ENCODE measurements at regions not wholly inside any gene's neighbourhood (a gene's known extent, or its start where the extent isn't known, plus 50 kb on each side); places are given as distances from the start of the nearest gene placed in this dataset.

GRCh38 chr7:41492603-41493002 lies 210.3 kb downstream of the INHBA start:
- intact Hi-C loops (cut with DNase I) = no loop called here
- H3K36me3 ChIP-seq = no peaks in the 10 kb centered on the region
- WGBS, 2 donors = 83 to 88% methylated on average over 4 of the region's 4 CpGs
- no peak overlapping the region for H3K4me3 ChIP-seq
- H3K9me3 ChIP-seq = peaks cover 0 to 2% (median 0%) of the 10 kb centered on the region in 4 donors
- TF ChIP-seq EP300 (IDR thresholded peaks at IDR 0.05) (no peak), CTCF (IDR thresholded peaks at IDR 0.05) (no peak), POLR2AphosphoS5 (IDR thresholded peaks at IDR 0.05) (no peak), POLR2A (IDR thresholded peaks at IDR 0.05) (no peak)
- no peaks in the 10 kb centered on the region for H3K27me3 ChIP-seq
- DNase-seq = no peak
- H3K27ac ChIP-seq = no peak overlapping the region
- peaks cover 0 to 8% (median 0%) of the 10 kb centered on the region in 4 donors for H3K4me1 ChIP-seq

GRCh38 chr7:41491883-41492471 lies 210.9 kb downstream of the INHBA start:
- TF ChIP-seq EP300 (IDR thresholded peaks at IDR 0.05) = no peak
- no peak for TF ChIP-seq POLR2A (IDR thresholded peaks at IDR 0.05)
- no peak for TF ChIP-seq CTCF (IDR thresholded peaks at IDR 0.05)
- Histone ChIP-seq H3K4me1 (peaks cover 0 to 8% (median 0%) of the 10 kb centered on the region in 4 donors), H3K27ac (no peak overlapping the region), H3K36me3 (no peaks in the 10 kb centered on the region), H3K9me3 (peaks cover 0 to 2% (median 0%) of the 10 kb centered on the region in 4 donors), H3K4me3 (no peak overlapping the region), H3K27me3 (no peaks in the 10 kb centered on the region)
- DNase-seq = no peak
- intact Hi-C loops (cut with DNase I) = no loop called here
- WGBS, 2 donors = 69 to 76% methylated on average over 3 of the region's 3 CpGs

GRCh38 chr7:41491308-41491707 lies 211.6 kb downstream of the INHBA start:
- intact Hi-C loops (cut with DNase I) = no loop called here
- H3K36me3 ChIP-seq = no peaks in the 10 kb centered on the region
- H3K4me1 ChIP-seq = peaks cover 0 to 8% (median 0%) of the 10 kb centered on the region in 4 donors
- no peaks in the 10 kb centered on the region for H3K27me3 ChIP-seq
- 36 to 66% methylated on average over 5 of the region's 5 CpGs for WGBS, 2 donors
- H3K9me3 ChIP-seq = peaks cover 0 to 2% (median 0%) of the 10 kb centered on the region in 4 donors
- TF ChIP-seq POLR2AphosphoS5 (IDR thresholded peaks at IDR 0.05) = no peak
- no peak for TF ChIP-seq CTCF (IDR thresholded peaks at IDR 0.05)
- no peak for TF ChIP-seq POLR2A (IDR thresholded peaks at IDR 0.05)
- no peak for TF ChIP-seq EP300 (IDR thresholded peaks at IDR 0.05)
- DNase-seq = no peak
- H3K4me3 ChIP-seq = no peak overlapping the region
- no peak overlapping the region for H3K27ac ChIP-seq

GRCh38 chr7:41489885-41490284 lies 213.0 kb downstream of the INHBA start:
- Histone ChIP-seq H3K27me3 (no peaks in the 10 kb centered on the region), H3K4me3 (no peak overlapping the region), H3K9me3 (peaks cover 0 to 2% (median 0%) of the 10 kb centered on the region in 4 donors), H3K27ac (no peak overlapping the region), H3K36me3 (no peaks in the 10 kb centered on the region), H3K4me1 (peaks cover 0 to 8% (median 0%) of the 10 kb centered on the region in 4 donors)
- 90 to 96% methylated on average over 2 of the region's 2 CpGs for WGBS, 2 donors
- no peak for DNase-seq
- no peak for TF ChIP-seq POLR2AphosphoS5 (IDR thresholded peaks at IDR 0.05)
- no peak for TF ChIP-seq CTCF (IDR thresholded peaks at IDR 0.05)
- no peak for TF ChIP-seq EP300 (IDR thresholded peaks at IDR 0.05)
- TF ChIP-seq POLR2A (IDR thresholded peaks at IDR 0.05) = no peak
- intact Hi-C loops (cut with DNase I) = no loop called here

Measured in sigmoid colon (tissue), 6 donors.